ENCODE measurements at regions not wholly inside any gene's neighbourhood (a gene's known extent, or its start where the extent isn't known, plus 50 kb on each side); places are given as distances from the start of the nearest gene placed in this dataset.
"Not testable (repeated sequence)": the region's sequence is repeated elsewhere in the genome, so short reads cannot be mapped to it uniquely, and the experiment has no call there.

GRCh38 chr10:21463436-21463835, 62.0 kb downstream of the SKIDA1 start:
- DNase-seq = no peak

DNA sequence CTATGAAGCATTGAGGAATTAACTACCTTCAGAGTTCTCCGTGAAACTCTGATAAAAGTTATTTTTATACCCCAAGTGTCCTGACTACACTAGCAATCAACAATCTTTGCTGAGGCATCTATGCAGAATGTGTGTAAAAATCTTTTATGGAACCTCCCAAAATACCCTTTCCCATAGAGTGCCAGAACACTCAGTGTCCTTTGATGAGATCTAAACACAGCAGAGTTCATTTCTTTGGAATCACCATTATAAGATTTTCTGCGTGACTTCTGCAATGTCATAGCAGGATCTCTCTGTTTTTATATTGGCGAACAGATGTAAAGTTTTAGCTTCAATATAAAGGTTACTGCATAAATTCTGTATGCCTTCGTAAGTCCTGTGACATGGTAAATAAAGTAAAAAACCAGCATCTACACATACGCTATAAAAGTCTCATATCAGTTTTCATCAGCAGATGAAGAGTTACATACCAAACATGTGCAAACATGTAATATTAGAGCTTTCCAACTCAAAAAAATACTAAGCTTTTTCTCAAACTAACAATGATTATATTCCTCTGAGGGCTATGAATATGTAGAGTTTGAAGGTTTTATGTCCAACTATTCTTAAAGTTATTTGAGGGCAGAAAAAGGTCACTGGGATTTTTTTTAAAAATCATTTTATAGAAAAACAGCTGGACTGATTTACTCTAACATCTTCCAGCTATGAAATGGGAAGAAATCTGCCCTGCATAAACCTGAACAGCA, 67.2 kb downstream of the SKIDA1 start:
- DNase-seq = no peak

DNA sequence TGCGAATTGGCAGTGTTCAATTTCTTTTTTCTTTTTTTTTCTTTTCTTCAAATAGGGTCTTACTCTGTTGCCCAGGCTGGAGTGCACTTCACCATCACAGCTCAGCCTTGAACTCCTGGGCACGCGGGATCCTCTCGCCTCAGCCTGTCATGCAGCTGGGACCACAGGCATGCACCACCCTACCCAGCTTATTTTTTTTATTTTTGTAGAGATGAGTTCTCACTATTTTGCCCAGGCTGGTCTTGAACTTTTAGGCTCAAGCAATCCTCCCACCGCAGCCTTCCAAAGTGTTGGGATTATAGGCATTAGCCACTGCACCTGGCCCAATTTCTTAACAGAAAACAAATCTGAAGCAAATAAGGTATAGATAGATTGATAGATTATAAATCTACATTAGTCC, 69.3 kb downstream of the SKIDA1 start:
- DNase-seq = no peak

DNA sequence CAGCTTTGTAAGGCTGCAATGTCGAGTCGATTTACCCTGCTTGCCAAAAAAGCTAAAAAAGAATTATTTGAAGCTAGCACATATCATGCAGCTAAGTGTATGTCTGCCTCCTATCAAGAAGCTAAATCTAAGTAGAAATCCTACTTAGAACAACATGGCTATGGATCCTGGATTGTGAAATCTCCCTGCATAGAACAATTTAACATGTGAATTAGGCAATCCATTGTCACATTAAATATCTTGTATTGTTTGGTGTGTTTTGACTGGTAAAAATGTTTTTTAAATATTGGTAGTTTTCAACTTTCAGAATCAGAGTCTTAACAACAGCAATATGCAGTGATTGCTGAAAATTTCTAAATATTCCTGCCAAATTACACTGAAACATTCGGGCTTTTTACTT, 73.3 kb downstream of the SKIDA1 start:
- no peak for DNase-seq

DNA sequence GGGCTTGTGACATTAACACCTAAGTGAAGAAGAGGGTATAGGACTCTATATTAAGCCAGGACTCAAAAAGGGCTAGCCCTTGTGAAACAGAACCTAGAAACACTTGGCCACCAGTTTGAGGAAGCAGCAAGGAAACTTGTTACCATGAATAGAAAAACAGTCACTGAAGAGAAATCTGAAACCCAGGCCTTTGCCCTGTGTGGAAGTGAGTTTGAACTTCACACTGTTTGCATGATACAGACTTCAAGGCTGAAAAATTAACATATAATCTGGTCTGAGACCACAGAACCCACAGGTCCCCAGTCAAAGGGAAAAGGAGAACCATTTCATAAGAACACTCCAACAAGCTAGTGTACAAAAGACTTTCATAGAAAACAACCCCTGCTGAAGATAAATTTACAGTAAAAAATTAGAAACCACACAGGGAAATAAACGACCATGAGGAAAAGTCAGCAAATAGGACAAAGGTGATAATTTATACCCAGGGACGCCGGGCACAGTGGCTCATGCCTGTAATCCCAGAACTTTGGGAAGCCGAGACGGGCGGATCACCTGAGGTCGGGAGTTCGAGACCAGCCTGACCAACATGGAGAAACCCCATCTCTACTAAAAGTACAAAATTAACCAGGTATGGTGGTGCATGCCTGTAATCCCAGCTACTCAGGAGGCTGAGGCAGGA, 76.1 kb downstream of the SKIDA1 start:
- DNase-seq = no peak

- no peak for DNase-seq
Observed at GRCh38 chr10:21445163-21445562, 80.3 kb downstream of the SKIDA1 start.

GRCh38 chr10:21441625-21442024, 83.9 kb downstream of the SKIDA1 start:
- DNase-seq = no peak

DNA sequence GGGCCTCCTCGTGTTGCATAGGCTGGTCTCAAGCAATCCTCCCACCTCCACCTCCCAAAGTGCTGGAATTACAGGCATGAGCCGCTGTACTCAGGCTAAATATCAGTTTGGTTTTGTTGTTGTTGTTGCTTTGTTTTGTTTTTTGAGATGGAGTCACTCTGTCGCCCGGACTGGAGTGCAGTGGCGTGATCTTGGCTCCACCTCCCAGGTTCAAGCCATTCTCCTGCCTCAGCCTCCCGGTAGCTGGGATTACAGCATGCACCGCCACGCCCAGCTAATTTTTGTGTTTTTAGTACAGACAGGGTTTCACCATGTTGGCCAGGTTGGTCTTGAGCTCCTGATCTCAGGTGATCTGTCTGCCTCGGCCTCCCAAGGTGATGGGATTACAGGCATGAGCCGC, 86.6 kb downstream of the SKIDA1 start:
- not testable (repeated sequence) for DNase-seq

GRCh38 chr10:21437770-21438382, 87.6 kb downstream of the SKIDA1 start:
- DNase-seq = no peak

- no peak for DNase-seq
Observed at GRCh38 chr10:21432266-21432665, 93.2 kb downstream of the SKIDA1 start.

DNA sequence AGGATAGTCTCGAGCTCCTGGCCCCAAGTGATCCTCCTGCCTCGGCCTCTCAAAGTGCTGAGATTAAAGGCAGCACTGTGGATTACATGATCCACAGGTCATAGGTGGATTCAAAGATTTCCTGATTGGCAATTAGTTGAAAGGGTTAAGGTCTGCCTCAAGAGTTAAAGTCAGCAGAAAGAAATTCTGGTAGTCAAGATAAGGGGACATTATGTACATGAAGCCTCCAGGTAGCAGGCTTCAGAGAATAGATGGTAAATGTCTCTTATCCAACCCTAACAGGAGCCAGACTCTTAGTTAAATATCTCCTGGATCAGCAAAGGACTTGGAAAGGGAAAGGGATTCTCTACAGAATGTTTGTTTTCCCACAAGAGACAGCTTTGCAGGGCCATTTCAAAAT, 93.7 kb downstream of the SKIDA1 start:
- no peak for DNase-seq

DNA sequence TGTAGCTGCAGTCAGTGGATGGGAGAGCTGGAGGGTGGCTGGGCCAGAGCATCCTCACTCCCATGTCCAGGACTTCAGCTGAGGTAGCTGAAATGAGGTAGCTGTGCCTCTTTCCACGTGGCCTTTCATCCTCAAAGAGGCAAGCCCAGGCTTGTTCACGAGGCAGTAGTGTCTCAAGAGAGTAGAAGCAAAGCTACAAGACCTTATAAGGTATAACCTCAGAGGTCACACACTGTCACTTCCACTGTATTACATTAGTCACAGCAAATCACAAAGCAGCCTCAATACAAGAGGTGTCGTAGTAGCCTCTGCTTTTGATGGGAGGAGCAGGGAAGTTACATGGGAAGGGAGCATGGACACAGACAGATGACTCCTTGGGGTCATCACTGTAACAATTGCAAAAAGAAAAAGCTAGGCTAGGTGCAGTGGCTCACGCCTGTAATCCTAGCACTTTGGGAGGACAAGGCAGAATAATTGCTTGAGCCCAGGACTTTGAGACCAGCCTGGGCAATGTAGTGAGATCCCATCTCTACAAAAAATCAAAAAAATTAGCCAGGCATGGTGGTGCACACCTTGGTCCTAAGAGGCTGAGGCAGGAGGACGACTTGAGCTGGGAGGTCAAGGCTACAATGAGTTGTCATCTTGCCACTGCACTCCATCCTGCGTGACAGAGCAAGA, 97.5 kb downstream of the SKIDA1 start:
- DNase-seq = no peak

DNA sequence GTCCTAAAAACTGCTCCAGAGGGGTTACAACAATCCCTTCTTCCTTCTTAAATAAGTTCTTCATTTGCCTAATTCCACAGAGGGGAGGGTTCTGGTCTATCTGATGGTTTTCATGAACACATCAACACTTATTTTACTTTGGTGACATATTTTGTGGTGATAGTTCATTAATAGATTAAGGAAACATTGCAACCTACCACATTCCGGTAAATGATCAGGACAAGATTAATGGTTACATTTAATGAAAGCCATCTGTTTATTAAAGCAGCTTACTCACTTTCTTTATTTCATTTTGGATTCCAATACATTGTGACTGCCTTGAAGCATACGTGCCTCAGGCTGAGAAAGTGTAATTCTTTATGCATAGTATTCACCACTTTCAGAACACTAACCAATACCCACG, 101.0 kb downstream of the SKIDA1 start:
- DNase-seq = no peak

GRCh38 chr10:21423850-21424249, 101.6 kb downstream of the SKIDA1 start:
- no peak for DNase-seq

GRCh38 chr10:21423338-21423737, 102.1 kb downstream of the SKIDA1 start:
- DNase-seq = no peak

GRCh38 chr10:21421794-21422193, 103.7 kb downstream of the SKIDA1 start:
- no peak for DNase-seq

DNA sequence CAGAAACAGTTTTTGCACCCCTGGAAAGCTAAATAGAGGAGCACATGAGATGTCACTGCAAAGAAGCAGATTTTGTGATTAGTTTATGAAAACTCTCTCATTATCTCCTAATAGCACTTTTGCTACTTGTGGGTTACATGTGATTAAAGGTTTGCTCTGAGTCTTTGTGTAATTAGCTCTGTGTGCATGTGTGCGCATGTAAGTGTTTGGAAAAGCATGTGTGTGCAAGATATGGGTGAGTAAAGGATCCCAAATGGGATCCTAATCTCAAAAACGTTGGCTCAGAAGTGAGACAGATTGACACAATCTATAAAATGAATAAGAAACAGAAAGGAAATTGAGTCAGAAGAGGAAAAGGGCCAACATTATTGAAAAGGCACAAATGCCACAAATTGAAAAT, 104.5 kb downstream of the SKIDA1 start:
- DNase-seq = no peak

DNA sequence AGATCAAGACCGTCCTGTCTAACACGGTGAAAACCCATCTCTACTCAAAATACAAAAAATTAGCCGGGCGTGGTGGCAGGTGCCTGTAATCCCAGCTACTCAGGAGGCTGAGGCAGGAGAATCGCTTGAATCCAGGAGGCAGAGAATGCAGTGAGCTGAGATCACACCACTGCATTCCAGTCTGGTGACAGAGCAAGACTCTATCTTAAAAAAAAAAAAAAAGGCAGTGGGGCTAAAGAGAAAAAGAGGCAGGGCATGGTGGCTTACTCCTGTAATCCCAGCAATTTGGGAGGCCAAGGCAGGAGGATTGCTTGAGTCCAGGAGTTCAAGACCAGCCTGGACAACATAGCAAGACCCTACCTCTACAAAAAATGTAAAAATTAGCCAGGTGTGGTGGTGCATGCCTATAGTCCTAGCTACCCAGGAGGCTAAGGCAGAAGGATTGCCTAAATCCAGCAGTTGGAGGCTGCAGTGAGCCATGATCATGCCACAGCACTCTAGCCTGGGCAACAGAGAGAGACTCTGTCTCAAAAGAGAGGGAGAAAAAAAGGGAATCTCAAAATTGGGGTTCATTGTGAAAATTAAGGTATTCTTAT, 106.4 kb downstream of the SKIDA1 start:
- not testable (repeated sequence) for DNase-seq

DNA sequence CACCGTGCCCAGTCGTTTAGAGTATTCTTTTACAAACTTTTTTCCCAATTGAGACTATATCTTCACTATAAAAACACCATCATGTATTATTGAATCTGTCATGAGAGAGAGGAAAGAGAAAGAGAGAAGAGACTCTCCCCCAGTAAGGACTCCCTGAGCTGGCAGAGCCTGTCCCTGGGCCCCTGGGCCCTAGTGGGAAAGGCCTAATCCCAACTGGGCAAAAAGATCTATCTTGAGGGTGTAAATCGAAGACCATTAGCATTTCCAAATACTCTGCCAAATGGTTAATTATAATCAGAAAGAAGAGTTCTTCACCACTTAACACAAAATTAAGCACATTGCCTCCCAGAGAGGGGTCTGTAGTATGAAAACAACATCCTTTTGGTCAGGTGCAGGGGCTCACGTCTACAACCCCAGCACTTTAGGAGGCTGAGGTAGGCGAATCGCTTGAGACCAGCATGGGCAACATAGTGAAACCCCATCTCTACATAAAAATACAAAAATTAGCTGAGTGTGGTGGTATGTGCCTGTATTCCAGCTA, 108.2 kb downstream of the SKIDA1 start:
- no peak for DNase-seq

- no peak for DNase-seq
Observed at GRCh38 chr10:21413680-21414079, 111.8 kb downstream of the SKIDA1 start.

DNA sequence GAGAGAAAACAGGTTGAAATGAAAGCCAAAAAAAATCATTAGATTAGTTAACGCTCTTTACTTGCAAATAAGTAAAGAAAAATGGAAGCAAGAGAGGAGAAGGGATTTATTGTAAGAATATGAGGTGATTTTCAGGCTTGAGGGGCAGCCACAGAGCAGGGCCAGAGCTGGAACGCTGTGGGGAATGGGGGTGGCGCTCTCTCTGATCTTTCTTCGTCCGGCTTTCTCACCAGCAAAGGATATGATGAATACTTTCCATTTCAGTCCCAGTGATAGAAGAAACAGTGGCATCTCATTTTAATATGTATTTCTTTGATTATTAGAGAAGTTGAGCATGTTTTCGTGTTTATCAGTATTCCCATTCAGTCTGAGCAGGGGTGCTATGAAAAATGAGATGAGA, 112.2 kb downstream of the SKIDA1 start:
- no peak for DNase-seq

GRCh38 chr10:21406595-21407193, 118.8 kb downstream of the SKIDA1 start:
- no peak for DNase-seq

DNA sequence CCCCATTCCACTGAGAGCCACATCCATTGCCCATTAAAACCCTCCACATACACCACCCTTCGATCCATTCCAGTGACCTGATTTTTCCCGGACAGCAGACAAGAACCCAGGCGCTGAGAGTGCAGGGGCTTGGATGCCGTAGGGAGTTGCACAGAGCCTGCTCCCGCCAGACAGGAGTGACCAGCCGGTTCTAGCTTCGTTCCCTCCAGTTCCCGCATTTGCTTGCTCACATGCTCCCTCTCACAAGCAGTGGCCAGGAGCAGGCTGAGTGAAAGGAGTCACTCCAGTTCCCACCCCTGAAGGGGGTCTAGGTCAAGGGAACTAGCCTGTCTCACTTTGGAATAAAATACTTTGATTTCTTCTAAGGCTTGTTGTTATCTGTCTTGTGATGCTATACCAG, 119.5 kb downstream of the SKIDA1 start:
- DNase-seq = no peak

Data from activated T-cell treated with anti-CD3 and anti-CD28 coated beads, Interleukin-2, amount 50 U/mL, for 48 hours (primary cell).